BJ (cell line): ENCODE measurements at regions not wholly inside any gene's neighbourhood (a gene's known extent, or its start where the extent isn't known, plus 50 kb on each side); places are given as distances from the start of the nearest gene placed in this dataset.

Experiments
- CTCF ChIA-PET: fragments of 350-600 bp; formaldehyde crosslinking; extraction: SDS; loops from one replicate; lab custom pipeline; 2021; ENCODE audit warnings: antibody characterized with exemption, inconsistent platforms; lab: Yijun Ruan, JAX
- POLR2A ChIA-PET: fragments of 300-600 bp; sonication (Branson Sonifier 250); formaldehyde crosslinking; extraction: SDS; loops from one replicate; lab custom pipeline; 2021; ENCODE audit warnings: antibody characterized with exemption; lab: Charles Lee
- DNase-seq: peaks from one replicate; pipeline ENCODE4 v3.0.0-alpha.2; 2011; ENCODE audit warnings: low read depth
- H3K27me3 ChIP-seq: 2 replicates; pipeline ENCODE4 v1.6.0; 2011; ENCODE audit warnings: low read length; ENCODE audit not compliant: control insufficient read depth, insufficient read depth
- H3K36me3 ChIP-seq: 2 replicates; pipeline ENCODE4 v1.5.1; 2011; ENCODE audit warnings: low read length; ENCODE audit not compliant: control insufficient read depth, insufficient read depth
- H3K4me3 ChIP-seq: 2 replicates; pipeline ENCODE4 v1.5.1; 2011; ENCODE audit warnings: low read depth, mild to moderate bottlenecking, control low read depth, low read length
- CTCF ChIP-seq: IDR thresholded peaks from 2 replicates; pipeline ENCODE4 v1.5.1; 2011; ENCODE audit warnings: low read depth, mild to moderate bottlenecking, control low read depth, inconsistent platforms, low read length, moderate library complexity; ENCODE audit not compliant: insufficient read depth

- no peak for TF ChIP-seq CTCF
- H3K27me3 ChIP-seq, result no peaks in the 10 kb centered on the region
- no peak overlapping the region for H3K4me3 ChIP-seq
- ChIA-PET CTCF (interaction anchor here (1.4 kb wide), 1 partner anchor 18 kb away, joined by 3 read pairs; no protein-coding TSS in a partner anchor), POLR2A (no interaction called here)
- DNase-seq, result no peak
- H3K36me3 ChIP-seq, result no peaks in the 10 kb centered on the region
These were observed 389.9 kb downstream of the GRIN2B start for GRCh38 chr12:13591488-13591887.

GRCh38 chr12:13591059-13591458 is 390.3 kb downstream of the GRIN2B start:
- Histone ChIP-seq H3K36me3 (no peaks in the 10 kb centered on the region), H3K4me3 (no peak overlapping the region), H3K27me3 (no peaks in the 10 kb centered on the region)
- CTCF ChIA-PET, result no interaction called here
- POLR2A ChIA-PET, result no interaction called here
- no peak for TF ChIP-seq CTCF
- no peak for DNase-seq

GRCh38 chr12:13588574-13588973 is 392.0 kb downstream of the EMP1 start:
- no peaks in the 10 kb centered on the region for H3K36me3 ChIP-seq
- no peak for TF ChIP-seq CTCF
- H3K27me3 ChIP-seq, result no peaks in the 10 kb centered on the region
- no peak for DNase-seq
- H3K4me3 ChIP-seq, result no peak overlapping the region
- POLR2A ChIA-PET, result no interaction called here
- CTCF ChIA-PET, result no interaction called here

- CTCF ChIA-PET, result no interaction called here
- TF ChIP-seq CTCF, result no peak
- no peaks in the 10 kb centered on the region for H3K27me3 ChIP-seq
- no peak for DNase-seq
- POLR2A ChIA-PET, result no interaction called here
- no peak overlapping the region for H3K4me3 ChIP-seq
- H3K36me3 ChIP-seq, result no peaks in the 10 kb centered on the region
These were observed 391.3 kb downstream of the EMP1 start for GRCh38 chr12:13587721-13588390.

GRCh38 chr12:13586361-13586760 is 389.8 kb downstream of the EMP1 start:
- Histone ChIP-seq H3K4me3 (no peak overlapping the region), H3K36me3 (no peaks in the 10 kb centered on the region), H3K27me3 (no peaks in the 10 kb centered on the region)
- DNase-seq, result no peak
- no peak for TF ChIP-seq CTCF
- ChIA-PET POLR2A (no interaction called here), CTCF (no interaction called here)
